ENCODE measurements at regions not wholly inside any gene's neighbourhood (a gene's known extent, or its start where the extent isn't known, plus 50 kb on each side); places are given as distances from the start of the nearest gene placed in this dataset.

DNA sequence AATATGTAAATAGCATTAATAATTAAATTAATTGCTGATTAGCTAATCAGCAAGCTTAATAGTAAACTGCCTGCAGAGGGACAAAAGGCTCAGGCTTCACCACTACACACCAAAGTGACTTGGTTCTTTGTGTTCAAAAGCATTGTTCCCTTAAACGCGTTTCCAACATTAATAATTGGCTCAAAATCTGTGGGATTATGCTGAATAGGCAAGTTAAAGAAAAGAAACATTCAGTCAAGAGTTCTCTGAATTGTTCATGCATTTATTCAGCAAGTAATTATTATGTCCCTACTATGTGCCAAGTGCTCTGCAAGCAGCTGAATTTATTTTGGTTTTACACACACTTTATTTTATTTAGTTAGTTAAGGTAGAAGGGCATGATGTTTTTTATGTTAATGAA, 558.5 kb upstream of the ARRDC4 start:
- TF ChIP-seq ZNF316 (IDR thresholded peaks at IDR 0.05) (peak; percentile 19; the same call in 1 of the 2 replicates), CSDE1 (IDR thresholded peaks at IDR 0.05) (no peak), JUND (IDR thresholded peaks at IDR 0.05; ENCODE audit: borderline replicate concordance, low read depth, low read length) (no peak), JUND (tag; IDR thresholded peaks at IDR 0.05; ENCODE audit: borderline replicate concordance, low read depth, low read length) (no peak), XRCC5 (IDR thresholded peaks at IDR 0.05; ENCODE audit: low read depth, low read length) (no peak)
- TF ChIP-seq, protein P1, sequence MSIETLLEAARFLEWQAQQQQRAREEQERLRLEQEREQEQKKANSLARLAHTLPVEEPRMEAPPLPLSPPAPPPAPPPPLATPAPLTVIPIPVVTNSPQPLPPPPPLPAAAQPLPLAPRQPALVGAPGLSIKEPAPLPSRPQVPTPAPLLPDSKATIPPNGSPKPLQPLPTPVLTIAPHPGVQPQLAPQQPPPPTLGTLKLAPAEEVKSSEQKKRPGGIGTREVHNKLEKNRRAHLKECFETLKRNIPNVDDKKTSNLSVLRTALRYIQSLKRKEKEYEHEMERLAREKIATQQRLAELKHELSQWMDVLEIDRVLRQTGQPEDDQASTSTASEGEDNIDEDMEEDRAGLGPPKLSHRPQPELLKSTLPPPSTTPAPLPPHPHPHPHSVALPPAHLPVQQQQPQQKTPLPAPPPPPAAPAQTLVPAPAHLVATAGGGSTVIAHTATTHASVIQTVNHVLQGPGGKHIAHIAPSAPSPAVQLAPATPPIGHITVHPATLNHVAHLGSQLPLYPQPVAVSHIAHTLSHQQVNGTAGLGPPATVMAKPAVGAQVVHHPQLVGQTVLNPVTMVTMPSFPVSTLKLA (conservative IDR thresholded peaks at IDR 0.05) = no peak
- Histone ChIP-seq H2AFZ (ENCODE audit: low read depth, low read length) (no peak overlapping the region), H3K4me3 (no peak overlapping the region), H3K9ac (ENCODE audit: insufficient read depth in 1 of 2, low read depth in 2 of 2, low read length in 2 of 2) (no peak overlapping the region), H3K27ac (ENCODE audit: extremely low read depth, low read depth, low read length) (no peak overlapping the region), H3K4me2 (ENCODE audit: insufficient read depth, low read length) (no peak overlapping the region), H3K9me3 (replicated peaks; ENCODE audit: control insufficient read depth, insufficient read depth, low read depth, low read length) (no peaks in the 10 kb centered on the region), H3K36me3 (ENCODE audit: control insufficient read depth, insufficient read depth, low read length) (no peaks in the 10 kb centered on the region), H3K4me1 (replicated peaks in 1 of 2; ENCODE audit: control insufficient read depth in 2 of 2, insufficient read depth in 2 of 2, low read length in 2 of 2) (no peaks in the 10 kb centered on the region), H4K20me1 (replicated peaks; ENCODE audit: control insufficient read depth, insufficient read depth, low read length) (no peaks in the 10 kb centered on the region), H3K79me2 (ENCODE audit: control insufficient read depth, insufficient read depth, low read length) (no peaks in the 10 kb centered on the region), H3K9me1 (ENCODE audit: control insufficient read depth, insufficient read depth, low read length) (no peaks in the 10 kb centered on the region), H3K27me3 (ENCODE audit: control insufficient read depth in 2 of 2, insufficient read depth in 2 of 2, low read length in 2 of 2) (no peaks in the 10 kb centered on the region)
- intact Hi-C loops (cut with micrococcal nuclease) (no loop called here), in situ Hi-C loops (cut with MboI) (no loop called here)
- CTCF ChIA-PET (ENCODE audit: low intra/inter-chr PET ratio) = no interaction called here
- POLR2A ChIA-PET = no interaction called here
- whole genome bisulfite sequencing (ENCODE audit: insufficient coverage, low coverage, missing lambda C conversion rate) = 0% methylated on average over 2 of the region's 2 CpGs
- ATAC-seq = no peak
- no TSS peak for BruUV-seq (replicated peaks)
- FAIRE-seq = no peak
- no peak for DNase-seq (ENCODE audit: extremely low read depth in 1 of 4, low spot score in 3 of 4)

DNA sequence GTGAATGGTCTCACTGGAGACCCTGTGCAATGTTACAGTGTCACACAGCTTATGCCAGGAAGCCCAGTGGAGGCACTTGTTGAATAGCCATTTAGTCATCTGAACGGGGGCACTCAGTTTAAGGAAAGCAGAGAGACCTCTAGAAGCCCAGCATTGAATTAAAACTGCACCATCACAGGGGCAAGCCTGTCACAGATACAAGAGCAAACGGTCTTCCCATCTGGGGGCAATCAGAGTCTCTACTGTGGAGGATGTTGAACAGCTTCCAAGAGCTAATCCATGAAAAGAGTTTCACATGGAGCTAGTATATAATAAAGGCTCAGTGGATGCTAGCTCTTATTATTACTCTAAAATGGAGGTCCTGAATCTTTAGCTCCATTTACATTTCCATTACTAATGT, 553.7 kb upstream of the ARRDC4 start:
- WGBS (ENCODE audit: insufficient coverage, low coverage, missing lambda C conversion rate) = 0% methylated on average over 2 of the region's 2 CpGs
- TF ChIP-seq, protein P2, sequence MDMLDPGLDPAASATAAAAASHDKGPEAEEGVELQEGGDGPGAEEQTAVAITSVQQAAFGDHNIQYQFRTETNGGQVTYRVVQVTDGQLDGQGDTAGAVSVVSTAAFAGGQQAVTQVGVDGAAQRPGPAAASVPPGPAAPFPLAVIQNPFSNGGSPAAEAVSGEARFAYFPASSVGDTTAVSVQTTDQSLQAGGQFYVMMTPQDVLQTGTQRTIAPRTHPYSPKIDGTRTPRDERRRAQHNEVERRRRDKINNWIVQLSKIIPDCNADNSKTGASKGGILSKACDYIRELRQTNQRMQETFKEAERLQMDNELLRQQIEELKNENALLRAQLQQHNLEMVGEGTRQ (CRISPR knock-in tag; IDR thresholded peaks at IDR 0.05) = no peak
- TF ChIP-seq COPS2 (conservative IDR thresholded peaks at IDR 0.05) = no peak
- TF ChIP-seq PCBP1 (IDR thresholded peaks at IDR 0.05; ENCODE audit: low read depth, low read length, poor library complexity, severe bottlenecking) = no peak
- TF ChIP-seq POLR2AphosphoS2 (IDR thresholded peaks at IDR 0.05; ENCODE audit: low read length) = no peak
- TF ChIP-seq, protein P3, sequence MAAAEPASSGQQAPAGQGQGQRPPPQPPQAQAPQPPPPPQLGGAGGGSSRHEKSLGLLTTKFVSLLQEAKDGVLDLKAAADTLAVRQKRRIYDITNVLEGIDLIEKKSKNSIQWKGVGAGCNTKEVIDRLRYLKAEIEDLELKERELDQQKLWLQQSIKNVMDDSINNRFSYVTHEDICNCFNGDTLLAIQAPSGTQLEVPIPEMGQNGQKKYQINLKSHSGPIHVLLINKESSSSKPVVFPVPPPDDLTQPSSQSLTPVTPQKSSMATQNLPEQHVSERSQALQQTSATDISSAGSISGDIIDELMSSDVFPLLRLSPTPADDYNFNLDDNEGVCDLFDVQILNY (CRISPR knock-in tag; IDR thresholded peaks at IDR 0.05) = no peak
- TF ChIP-seq MTA2 (IDR thresholded peaks at IDR 0.05; ENCODE audit: low read depth) = no peak
- TF ChIP-seq GABPB2 (CRISPR knock-in tag; conservative IDR thresholded peaks at IDR 0.05) = no peak
- TF ChIP-seq ZNF583 (CRISPR knock-in tag; IDR thresholded peaks at IDR 0.05) = no peak
- TF ChIP-seq IFI16 (CRISPR knock-in tag; IDR thresholded peaks at IDR 0.05) = no peak
- no peak for TF ChIP-seq TGIF2 (CRISPR knock-in tag; IDR thresholded peaks at IDR 0.05)
- TF ChIP-seq NCOA4 (IDR thresholded peaks at IDR 0.05; ENCODE audit: partially characterized antibody) = no peak

More for the DNA sequence above, 553.7 kb upstream of the ARRDC4 start:
- Histone ChIP-seq H3K4me2 (ENCODE audit: insufficient read depth, low read length) (no peak overlapping the region), H3K27me3 (ENCODE audit: control insufficient read depth in 2 of 2, insufficient read depth in 2 of 2, low read length in 2 of 2) (no peaks in the 10 kb centered on the region), H3K9ac (ENCODE audit: insufficient read depth in 1 of 2, low read depth in 2 of 2, low read length in 2 of 2) (no peak overlapping the region), H3K9me3 (replicated peaks; ENCODE audit: control insufficient read depth, insufficient read depth, low read depth, low read length) (0 out of 2 replicates have a peak, but pooled peaks cover 1% of the 10 kb centered on the region), H3K79me2 (ENCODE audit: control insufficient read depth, insufficient read depth, low read length) (no peaks in the 10 kb centered on the region), H3K4me1 (replicated peaks in 1 of 2; ENCODE audit: control insufficient read depth in 2 of 2, insufficient read depth in 2 of 2, low read length in 2 of 2) (no peaks in the 10 kb centered on the region), H2AFZ (ENCODE audit: low read depth, low read length) (no peak overlapping the region), H3K27ac (ENCODE audit: extremely low read depth, low read depth, low read length) (no peak overlapping the region), H3K4me3 (no peak overlapping the region), H3K36me3 (ENCODE audit: control insufficient read depth, insufficient read depth, low read length) (no peaks in the 10 kb centered on the region), H4K20me1 (replicated peaks; ENCODE audit: control insufficient read depth, insufficient read depth, low read length) (no peaks in the 10 kb centered on the region), H3K9me1 (ENCODE audit: control insufficient read depth, insufficient read depth, low read length) (no peaks in the 10 kb centered on the region)
- CTCF ChIA-PET (ENCODE audit: low intra/inter-chr PET ratio) = no interaction called here
- in situ Hi-C loops (cut with MboI) = no loop called here
- ATAC-seq (no peak), DNase-seq (ENCODE audit: extremely low read depth in 1 of 4, low spot score in 3 of 4) (no peak), FAIRE-seq (no peak)
- BruUV-seq (replicated peaks) = no TSS peak
- POLR2A ChIA-PET = no interaction called here
- intact Hi-C loops (cut with micrococcal nuclease) = no loop called here

All from K562 (cell line).